Dermis blood vessel endothelial cell (primary cell): ENCODE measurements at regions not wholly inside any gene's neighbourhood (a gene's known extent, or its start where the extent isn't known, plus 50 kb on each side); places are given as distances from the start of the nearest gene placed in this dataset.
"Not testable (repeated sequence)": the region's sequence is repeated elsewhere in the genome, so short reads cannot be mapped to it uniquely, and the experiment has no call there.

Source experiments
- DNase-seq: peaks from one replicate; pipeline ENCODE4 v3.0.0; 2010

DNA sequence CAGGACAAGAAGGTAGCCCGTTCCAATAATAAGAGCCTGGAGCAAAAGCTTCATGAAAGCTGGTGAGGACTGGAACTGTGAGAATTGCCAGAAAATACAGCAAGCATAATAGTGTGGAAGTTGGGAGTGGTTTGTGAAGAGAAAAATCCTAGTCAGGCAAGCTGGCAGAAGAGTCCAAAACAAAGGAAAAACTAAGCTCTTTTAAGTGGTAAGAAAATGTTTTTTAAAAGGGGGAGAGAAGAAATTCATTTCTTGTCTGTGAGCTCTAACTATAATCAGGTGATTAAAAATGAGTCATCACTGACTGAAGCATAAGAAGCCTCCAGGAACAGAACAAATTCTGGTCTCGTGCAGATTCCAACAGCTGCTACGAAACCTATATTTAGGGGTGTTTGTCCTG, 102.6 kb downstream of the CAAP1 start:
- DNase-seq, result no peak

DNA sequence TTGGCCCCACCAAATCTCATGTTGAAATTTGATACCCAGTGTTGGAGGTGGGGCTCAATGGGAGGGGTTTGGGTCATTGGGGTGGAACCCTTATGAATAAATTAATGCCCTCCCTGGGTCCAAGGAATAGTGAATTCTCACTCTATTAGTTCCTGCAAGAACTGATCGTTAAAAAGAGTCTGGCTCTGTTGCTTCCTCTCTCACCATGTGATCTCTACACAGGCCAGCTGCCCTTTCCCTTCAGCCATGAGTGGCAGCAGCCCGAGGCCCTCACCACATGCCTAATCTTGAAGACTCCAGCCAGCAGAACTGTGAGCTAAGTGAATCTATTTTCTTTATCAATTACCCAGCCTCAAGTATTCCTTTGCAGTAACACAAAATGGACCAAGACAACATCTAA, 106.0 kb downstream of the CAAP1 start:
- DNase-seq, result no peak

GRCh38 chr9:26782899-26783298, 109.7 kb downstream of the CAAP1 start:
- DNase-seq, result no peak

- DNase-seq, result no peak
These were observed 110.7 kb downstream of the CAAP1 start for GRCh38 chr9:26781906-26782305.

- not testable (repeated sequence) for DNase-seq
These were observed 112.3 kb downstream of the CAAP1 start for GRCh38 chr9:26780307-26780706.

DNA sequence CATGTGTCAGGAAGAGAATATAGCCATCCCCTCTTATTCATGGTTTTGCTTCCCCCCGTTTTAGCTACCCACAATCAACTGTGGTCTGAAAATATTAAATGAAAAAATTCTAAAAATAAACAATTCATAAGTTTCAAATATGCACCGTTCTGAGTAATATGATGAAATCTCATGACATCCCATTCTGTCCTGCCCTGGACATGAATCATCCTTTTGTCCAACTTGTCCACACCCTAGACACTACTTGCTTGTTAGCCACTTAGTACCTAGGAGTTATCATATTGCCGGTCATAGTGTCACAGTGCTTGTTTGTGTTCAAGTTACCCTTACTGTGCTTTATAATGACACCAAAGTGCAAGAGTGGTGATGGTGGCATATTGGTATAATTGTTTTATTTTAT, 113.5 kb downstream of the CAAP1 start:
- no peak for DNase-seq

- no peak for DNase-seq
These were observed 117.2 kb downstream of the CAAP1 start for GRCh38 chr9:26775391-26775790.

DNA sequence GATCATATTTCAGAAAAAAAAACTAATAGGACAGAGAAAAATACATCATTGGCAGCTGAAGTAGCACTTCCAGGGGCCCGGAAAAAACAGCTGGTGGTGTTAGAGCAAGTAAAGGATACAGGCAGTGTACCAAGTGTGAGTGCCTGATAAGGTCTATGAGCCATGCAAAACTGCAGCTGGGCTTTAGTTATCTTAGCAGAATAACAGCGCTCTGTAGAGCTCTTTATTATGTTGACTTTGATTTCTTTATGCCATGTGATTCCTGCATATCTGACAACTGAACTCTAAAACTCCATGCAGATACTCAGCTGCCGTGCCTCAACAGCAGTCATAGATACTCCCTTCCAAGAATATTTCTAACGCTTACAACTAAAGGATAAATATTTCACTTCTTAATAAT, 119.5 kb downstream of the CAAP1 start:
- DNase-seq, result no peak

DNA sequence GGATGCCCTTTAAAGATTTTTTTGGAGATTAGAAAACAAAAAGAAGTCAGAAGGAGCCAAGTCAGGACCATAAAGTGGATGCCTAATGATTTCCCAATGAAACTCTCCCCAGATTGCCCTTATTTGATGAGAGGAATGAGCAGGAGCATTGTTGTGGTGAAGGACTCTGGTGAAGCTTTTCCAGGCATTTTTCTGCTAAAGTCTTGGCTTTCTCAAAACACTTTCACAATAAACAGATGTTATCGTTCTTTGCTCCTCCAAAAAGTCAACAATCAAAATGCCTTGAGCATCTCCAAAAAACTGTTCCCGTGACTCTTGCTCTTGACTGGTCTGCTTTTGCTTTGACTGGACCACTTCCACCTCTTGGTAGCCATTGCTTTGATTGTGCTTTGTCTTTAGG, 121.8 kb downstream of the CAAP1 start:
- DNase-seq, result no peak

DNA sequence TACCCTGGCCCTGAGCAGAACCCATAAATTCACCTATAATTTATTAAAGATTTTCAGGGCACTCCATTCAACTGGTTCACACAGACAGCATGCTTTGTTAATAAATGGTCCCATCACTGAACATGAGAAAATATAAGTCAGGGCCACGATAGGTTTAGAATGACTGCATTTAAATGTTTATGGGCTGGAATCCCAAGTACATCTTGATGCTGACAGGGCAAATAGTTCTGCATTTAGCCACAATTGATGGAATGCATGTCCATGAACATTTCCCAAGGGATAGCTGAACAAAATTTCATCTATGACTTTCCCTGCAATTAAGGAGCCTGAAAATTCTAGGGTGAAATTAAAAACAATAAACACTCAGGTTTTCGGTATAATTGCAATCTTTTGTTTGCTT, 124.5 kb downstream of the CAAP1 start:
- DNase-seq, result no peak

DNA sequence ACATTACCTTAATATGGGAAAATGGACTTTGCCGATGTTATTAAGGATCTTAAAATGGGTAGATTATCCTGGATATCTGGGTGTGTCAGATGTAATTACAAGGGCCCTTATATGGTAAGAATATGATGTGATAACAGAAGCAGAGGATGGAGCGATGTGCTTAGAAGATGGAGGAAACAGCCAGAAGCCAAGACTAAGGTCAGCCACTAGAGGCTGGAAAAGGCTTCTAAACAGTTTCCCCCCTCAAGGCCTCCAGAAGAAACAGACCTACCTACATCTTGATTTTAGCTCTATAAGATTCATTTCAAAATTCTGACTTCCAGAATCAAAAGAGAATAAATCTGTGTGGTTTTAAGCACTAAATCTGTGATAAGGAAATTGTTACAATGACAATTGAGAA, 131.9 kb downstream of the CAAP1 start:
- DNase-seq, result no peak

DNA sequence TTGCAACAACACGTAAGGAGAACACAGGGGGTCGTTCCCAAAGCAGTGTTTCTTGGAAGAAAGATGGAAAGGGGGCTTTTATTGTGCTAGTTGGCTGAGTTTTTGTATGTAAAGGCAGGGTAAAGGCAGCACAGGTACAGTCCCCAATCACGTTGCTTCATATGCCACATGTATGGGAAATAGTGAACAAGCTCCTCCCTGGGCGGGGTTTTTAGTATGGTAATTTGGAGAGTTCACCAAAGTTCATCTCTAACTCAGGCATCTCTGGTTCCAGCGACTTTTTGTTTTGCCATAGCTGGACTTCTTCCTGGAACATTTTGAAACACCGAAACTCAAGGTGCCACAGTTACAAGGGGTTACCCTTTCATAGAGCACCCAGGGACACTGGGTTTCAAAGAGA, 133.9 kb downstream of the CAAP1 start:
- no peak for DNase-seq

DNA sequence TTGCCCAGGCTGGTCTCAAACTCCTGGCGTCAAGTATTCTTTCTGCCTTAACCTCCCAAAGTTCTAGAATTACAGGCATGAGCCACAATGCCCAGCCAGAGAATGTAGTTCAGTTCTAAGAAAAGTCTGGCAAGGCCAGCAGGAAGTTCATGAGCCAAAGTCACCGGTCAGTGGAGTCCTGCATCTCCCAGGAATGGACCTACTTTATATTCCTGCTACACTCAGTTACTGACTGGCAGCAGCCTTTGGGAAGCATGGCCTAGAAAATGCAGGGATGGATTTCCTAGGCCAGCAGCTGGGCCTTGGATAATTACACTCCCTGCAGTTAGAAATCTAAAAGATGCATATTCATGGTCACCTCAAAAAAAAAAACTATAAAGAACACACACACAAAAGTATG, 135.7 kb downstream of the CAAP1 start:
- no peak for DNase-seq

DNA sequence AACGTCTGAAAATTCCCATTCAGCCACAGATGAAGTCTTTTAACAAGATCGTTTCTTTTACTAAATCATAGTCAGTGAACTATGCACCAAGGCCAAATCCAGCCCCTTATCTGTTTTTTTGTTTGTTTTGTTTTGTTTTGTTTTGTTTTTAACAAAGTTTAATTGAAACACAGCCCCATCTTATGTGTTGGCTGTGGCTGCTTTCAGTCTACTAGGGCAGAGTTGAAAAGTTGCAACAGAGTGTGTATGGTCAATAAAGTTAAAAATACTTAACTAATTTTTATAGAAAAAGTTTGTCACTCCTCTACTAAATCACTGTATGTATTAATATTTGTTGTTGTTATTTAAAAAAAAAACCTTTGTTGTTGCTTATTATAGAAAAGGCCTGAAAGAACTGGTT, 137.1 kb downstream of the CAAP1 start:
- DNase-seq, result no peak

DNA sequence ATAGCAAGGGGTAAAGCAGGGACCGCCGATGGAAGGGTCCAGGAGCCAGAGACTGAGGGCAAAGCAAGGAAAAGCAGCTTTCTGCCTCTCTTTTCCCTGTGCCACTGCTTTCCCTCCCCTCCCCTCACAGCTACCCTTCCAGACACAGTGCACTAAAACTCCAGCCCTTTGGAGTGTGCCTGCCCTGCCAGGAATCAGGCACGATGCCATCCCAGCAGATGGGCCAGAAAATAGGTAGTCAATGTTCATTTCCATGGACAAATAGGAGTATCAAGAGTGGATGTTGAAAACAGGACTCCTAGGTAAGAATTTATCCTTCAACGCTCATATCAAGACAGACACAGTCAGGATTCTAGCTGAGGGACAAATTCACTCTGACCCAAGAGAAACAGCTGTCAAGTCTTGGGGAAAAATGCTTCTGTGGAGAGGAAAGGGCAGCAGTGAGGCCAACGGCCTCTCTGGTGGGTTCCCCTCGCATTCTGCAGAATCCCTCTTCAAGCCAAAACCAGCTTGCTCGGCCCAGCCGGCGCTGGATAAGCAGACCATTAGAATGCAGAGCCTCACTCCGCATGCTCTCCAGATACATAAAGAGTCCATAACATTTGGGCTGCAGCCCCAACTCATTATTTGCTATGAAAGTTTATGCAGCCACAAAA, 138.0 kb downstream of the CAAP1 start:
- no peak for DNase-seq

DNA sequence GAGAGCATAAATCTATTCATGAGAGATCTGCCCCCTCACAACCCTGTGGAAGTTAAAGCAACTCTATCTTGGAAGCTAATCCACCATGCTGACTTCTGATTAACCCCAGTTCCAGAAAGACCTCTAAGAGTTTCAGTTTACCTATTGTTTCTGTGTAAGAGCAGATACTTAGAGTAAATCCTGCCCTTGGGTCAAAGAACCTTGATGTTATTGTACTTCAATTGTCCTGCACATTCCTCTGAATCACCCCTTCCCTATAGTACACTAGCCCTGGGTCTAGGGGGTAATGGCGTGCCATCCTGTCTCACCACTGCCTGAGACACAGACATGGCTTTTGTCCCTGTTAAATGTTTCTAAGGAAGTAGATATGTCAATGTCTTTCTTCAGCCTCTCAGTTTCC, 138.6 kb downstream of the CAAP1 start:
- DNase-seq, result no peak

DNA sequence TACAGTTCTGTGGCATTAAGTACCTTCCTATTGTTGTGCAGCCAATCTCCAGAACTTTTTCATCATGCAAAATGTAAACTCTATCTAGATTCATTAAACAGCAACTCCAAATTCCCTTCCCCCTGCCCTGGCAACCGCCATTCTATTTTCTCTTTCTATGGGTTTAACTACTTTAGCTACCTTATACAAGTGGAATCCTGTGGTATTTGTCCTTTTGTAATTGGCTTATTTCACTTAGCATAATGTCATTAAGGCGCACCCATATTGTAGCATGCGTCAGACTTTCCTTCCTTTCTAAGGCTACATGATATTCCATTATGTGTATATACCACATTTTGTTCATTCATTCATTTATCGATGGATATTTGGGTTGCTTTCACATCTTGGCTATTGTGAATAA, 142.4 kb downstream of the CAAP1 start:
- DNase-seq, result no peak

- no peak for DNase-seq
These were observed 144.0 kb downstream of the CAAP1 start for GRCh38 chr9:26748449-26749058.

DNA sequence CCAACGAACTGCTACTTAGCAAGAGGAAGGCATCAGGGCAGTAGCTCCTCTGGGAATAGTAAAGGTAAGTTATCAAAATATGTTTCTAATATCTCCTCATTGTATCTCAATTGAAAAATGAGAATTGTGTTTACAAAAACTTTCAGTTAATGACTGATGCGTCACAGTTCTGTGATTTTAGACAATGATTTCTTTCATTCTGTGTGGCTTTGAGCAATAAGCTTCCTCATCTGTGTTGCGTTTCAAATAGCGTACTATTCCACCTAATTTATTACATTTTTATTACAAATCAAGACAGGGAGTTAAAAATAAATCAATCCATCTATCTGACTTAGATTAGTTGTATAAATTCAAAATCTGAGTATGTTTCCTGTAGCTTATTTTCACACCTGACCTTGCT, 145.0 kb downstream of the CAAP1 start:
- DNase-seq, result no peak

DNA sequence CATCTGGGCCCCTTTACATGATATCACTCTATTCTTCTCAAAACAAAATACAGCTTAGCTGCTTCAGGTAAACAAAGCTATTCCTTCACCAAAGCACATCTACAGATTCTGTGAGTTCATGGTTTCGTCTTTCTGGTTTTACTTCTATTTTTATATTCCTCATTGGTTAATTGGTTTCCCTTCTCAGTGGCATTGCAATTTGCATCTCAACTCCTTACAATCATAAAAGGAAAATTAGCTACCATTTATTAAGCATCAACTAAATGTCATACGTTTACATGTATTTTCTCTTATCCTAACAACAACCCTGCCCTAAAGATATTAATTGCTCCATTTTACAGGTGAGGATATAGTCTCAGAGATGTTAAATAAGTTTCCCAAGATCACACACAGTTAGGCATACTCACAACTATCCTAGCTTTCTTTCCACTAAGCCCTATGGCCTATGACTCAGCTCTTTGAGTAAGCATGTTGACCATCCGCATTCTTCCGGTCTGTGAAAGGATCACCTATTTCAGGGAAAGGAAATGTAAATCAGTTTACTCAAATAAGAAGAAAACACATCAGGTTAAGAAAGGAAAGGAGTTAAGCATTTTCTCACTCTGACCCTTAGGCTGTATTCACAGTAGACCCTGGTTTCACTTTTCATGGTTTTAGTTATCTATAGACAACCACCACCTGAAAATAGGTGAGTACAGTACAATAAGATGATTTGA, 146.1 kb downstream of the CAAP1 start:
- peak; percentile 39 for DNase-seq

DNA sequence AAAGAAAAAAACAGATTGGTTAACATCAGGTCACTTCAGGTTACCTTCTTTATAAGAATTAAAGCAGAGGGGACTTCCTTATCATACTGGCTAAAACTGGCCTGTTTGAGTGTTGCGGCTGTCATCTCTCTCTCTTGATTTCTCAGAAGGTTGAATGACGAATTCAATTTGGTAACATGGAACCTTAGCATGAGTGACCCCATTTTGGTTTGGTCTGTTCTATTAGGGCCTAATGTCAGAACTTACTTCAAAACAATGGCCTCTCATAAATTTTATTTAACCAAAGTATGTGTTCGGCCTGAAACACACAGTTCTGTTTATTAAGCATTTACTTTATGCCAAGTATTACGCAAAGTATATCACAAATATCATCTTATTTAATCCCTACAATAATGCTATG, 147.5 kb downstream of the CAAP1 start:
- DNase-seq, result no peak

DNA sequence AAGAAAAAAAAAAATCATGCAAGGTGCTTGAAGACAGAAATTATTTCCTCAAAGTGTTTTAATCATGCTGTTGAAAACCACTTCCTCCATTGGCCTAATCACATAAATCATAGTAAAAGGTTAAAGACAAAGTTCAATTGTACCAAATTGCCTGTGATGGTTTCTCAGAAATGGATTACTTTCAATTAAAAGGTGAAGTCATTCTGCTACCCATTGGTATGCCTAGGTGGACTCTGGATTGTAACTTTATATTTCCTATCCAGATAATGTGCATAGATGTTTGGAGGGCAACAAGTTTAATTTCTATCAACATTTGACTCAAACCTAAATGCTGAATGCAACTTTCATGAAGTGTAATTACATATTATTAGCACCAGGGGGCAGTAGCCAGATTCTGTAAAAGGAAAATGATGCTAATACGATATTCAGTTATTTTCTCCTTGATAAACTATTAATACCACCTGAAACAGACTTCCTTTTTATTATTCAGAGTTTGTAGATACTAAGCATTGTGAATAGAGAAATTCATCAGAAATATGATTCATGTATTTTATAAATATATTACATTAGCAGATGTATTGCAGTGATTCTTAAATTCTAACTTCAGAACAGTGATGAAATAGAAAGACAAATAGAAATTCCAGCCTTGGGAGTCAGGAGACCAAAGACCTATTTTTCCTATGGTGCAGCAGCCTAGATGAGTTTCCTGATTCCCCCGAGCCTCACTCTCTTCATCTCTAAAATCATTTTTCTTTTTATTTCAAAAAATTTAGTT, 148.2 kb downstream of the CAAP1 start:
- DNase-seq, result peak; percentile 54

- no peak for DNase-seq
These were observed 149.7 kb downstream of the CAAP1 start for GRCh38 chr9:26742828-26743476.
